ENCODE measurements at regions not wholly inside any gene's neighbourhood (a gene's known extent, or its start where the extent isn't known, plus 50 kb on each side); places are given as distances from the start of the nearest gene placed in this dataset.
"Not testable (repeated sequence)": the region's sequence is repeated elsewhere in the genome, so short reads cannot be mapped to it uniquely, and the experiment has no call there.

DNA sequence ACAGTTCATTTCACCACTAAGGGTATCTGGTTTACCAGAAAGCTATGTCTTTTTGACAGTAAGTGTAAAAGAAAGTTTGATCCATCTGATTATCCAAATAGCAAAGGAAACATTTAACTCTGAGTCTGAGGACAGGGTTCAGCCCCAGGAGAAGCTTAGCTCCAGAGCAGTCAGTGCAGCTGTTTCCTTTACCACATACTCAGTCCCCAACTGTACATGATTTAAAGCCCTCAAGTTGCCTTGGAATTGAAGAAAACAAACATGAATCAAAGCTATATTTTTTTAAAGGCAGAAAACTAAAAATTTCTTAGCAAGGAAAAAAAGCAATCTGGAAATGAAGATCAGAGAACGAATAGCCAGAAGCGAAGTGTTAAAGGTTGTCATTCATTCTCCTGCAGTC is 746.0 kb downstream of the METTL4 start:
- intact Hi-C loops (cut with DNase I), result no loop called here
- DNase-seq (ENCODE audit: low spot score), result no peak

DNA sequence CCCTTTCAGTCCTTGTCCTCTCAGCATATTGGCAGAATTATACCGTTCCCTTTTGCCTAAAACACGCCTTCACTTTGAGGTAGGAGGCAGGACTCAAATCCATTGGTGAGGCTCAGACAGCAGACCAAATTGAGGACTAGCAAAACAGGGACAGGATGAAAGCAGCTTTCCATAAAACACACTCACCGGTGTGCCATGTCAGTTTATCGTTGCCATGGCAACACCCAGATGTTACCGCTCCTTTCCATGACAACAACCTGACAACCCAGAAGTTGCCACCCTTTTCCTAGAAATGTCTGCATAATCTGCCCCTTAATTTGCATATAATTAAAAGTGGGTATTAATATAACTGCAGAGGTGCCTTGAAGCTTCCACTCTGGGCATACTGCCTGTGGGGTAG is 730.4 kb downstream of the METTL4 start:
- no peak for DNase-seq (ENCODE audit: low spot score)
- intact Hi-C loops (cut with DNase I), result no loop called here

DNA sequence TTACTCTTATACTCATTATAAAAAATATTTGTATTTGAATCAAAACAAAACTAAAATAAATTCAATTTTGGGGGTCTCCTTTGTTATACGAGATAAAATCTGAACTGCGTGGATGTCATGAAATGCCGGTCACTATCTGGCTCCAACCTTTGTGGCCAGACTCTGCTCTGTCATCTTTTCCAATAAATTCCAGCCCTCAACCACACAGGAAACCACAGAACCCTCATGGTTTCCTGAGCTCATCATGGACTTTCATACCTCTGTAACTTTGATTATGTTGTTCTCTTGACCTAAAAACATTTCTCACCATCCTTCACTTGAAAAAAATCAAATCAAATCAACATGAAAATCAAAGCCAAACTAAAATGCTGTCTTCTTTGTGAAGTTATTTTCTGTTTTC is 724.7 kb downstream of the METTL4 start:
- intact Hi-C loops (cut with DNase I), result no loop called here
- no peak for DNase-seq (ENCODE audit: low spot score)

GRCh38 chr18:1848716-1849115 is 722.6 kb downstream of the METTL4 start:
- intact Hi-C loops (cut with DNase I), result no loop called here
- DNase-seq (ENCODE audit: low spot score), result no peak

- DNase-seq (ENCODE audit: low spot score), result no peak
- intact Hi-C loops (cut with DNase I), result no loop called here
Observed at GRCh38 chr18:1849386-1849785, 721.9 kb downstream of the METTL4 start.

GRCh38 chr18:1857281-1857680 is 714.0 kb downstream of the METTL4 start:
- DNase-seq (ENCODE audit: low spot score); intact Hi-C loops (cut with DNase I): not testable (repeated sequence)

GRCh38 chr18:1861473-1861872 is 709.8 kb downstream of the METTL4 start:
- intact Hi-C loops (cut with DNase I), result loop anchor here in 1 of 2 donors (5.0 kb wide), 1 partner anchor 1184 kb away; no protein-coding TSS in a partner anchor

DNA sequence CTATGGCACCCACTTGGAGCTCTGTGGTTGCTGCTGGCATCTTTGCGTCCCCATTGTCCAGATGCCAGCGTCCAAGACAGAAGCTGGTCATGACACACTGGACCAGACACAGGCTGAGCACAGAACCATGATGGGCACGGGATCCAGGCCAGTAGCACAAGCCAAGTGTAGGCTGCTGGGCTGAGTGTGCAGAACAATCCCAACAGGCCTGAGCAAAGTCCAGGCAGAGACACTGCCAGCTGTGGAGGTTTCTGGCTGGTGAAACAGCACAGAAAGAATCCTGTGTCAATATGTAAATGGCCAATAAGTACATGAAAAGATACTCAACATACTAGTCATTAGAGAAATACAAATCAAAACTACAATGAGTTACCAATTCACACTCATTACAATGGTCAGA is 705.4 kb downstream of the METTL4 start:
- intact Hi-C loops (cut with DNase I), result no loop called here
- no peak for DNase-seq (ENCODE audit: low spot score)

More at GRCh38 chr18:1861473-1861872, 709.8 kb downstream of the METTL4 start:
- no peak for DNase-seq (ENCODE audit: low spot score)

DNA sequence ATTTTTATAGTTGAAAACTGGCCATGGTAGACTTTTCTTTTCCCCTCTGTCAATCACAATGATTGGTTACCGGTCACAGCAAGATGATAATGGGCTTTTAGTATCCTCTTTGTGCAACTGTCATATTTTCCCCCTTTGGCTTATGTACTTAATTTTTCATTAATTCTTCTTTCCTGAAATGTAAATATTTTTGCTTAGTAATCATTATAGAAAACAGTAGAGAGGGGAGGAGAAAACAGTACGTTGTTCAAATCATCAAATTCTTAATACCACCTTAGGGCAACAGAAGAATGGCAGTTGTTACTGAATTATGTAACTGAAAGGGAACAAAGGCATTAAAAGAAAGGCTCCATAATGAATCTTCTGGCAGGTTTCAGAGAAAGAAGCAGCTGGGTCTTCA is 699.0 kb downstream of the METTL4 start:
- intact Hi-C loops (cut with DNase I), result no loop called here
- DNase-seq (ENCODE audit: low spot score), result no peak

GRCh38 chr18:1875219-1875618 is 696.1 kb downstream of the METTL4 start:
- intact Hi-C loops (cut with DNase I), result no loop called here
- DNase-seq (ENCODE audit: low spot score), result no peak

DNA sequence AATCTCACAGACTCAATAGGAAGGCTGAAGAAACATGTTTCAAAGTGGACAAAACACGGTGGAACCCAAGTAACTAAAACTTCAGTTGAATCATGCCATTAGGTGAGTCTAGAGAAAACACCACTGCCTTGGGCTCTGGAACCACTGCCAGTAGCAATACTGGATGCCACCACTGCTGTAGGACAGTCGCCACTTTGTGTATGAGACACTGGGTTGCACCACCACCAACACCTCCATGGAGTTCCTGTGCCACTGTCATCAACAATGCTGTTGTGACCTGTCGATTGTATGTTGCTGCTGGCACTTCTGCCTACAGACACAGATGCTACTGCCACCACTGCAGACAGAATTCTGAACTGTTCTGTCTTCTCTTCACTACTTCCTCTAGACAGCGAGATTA is 686.7 kb downstream of the METTL4 start:
- intact Hi-C loops (cut with DNase I), result no loop called here

GRCh38 chr18:1891641-1892040 is 679.7 kb downstream of the METTL4 start:
- no peak for DNase-seq (ENCODE audit: low spot score)
- intact Hi-C loops (cut with DNase I), result no loop called here

More for the DNA sequence above, 686.7 kb downstream of the METTL4 start:
- no peak for DNase-seq (ENCODE audit: low spot score)

- intact Hi-C loops (cut with DNase I), result no loop called here
- no peak for DNase-seq (ENCODE audit: low spot score)
Observed at GRCh38 chr18:1892191-1892590, 679.1 kb downstream of the METTL4 start.

DNA sequence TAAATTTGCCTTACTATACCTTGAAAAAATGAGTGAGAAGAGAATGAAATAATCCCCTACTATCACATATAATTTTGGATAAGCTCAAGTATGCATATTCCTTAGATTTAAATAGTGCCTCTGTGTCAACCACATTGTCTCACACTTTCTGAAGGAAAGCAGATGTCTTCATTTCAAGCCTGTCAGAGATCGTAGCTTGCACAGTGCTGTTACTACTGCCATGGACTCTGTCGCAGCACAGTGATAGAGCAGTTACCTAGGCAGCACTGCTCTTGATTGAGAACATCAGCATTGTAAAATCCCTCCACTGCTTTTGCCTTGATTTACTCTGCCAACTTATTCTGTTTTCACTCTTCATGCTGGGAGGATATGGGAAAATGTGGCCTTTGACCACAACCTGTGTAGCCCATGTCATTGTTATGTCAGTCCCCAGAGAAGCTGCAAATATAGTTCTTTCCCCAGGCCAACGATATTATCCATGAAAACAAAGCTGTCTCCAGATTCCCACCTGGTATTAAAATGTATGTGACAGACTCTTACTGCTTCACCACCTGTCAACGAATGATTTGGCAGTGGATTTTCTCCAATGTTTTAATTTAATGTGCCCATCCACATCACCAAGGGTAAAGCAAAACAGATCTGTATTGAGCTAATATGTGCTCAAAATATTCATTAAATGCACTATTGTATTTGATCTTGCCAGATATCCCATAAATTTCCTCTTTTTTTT is 675.7 kb downstream of the METTL4 start:
- no peak for DNase-seq (ENCODE audit: low spot score)
- intact Hi-C loops (cut with DNase I), result no loop called here

- no peak for DNase-seq (ENCODE audit: low spot score)
- intact Hi-C loops (cut with DNase I), result no loop called here
Observed at GRCh38 chr18:1906421-1906820, 664.9 kb downstream of the METTL4 start.

- DNase-seq (ENCODE audit: low spot score), result no peak
- intact Hi-C loops (cut with DNase I), result no loop called here
Observed at GRCh38 chr18:1907470-1908206, 663.7 kb downstream of the METTL4 start.

GRCh38 chr18:1914489-1914888 is 656.8 kb downstream of the METTL4 start:
- intact Hi-C loops (cut with DNase I), result no loop called here
- DNase-seq (ENCODE audit: low spot score), result no peak

DNA sequence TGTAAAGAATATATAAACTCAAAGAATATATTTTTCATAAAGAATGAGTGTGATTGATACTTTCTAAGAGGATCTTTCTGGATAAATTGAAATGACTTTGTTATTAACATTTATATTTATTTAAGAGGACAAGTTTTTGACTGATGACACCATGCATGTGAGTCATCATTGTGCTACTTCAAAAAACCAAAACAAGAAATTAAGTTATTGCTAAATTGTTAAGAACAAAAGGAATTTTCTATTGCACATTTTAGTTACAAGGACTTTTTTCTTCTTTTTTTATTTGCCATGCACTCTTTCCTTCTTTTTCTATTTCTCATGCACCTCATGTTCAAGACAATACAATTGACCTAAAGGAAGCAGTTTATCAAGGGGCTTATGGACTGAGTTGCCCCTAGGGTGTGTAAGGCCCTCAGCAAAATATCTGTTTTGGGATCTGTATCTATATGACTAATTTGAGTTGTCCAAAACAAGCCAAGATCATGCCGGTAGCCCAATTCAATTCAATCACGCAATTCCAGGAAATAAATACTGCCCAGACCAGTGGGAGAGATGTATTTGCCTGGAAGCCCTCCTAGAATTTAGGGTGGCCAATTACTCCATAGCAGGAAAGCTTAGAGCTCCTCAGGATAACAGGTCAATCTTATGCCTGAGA is 654.3 kb downstream of the METTL4 start:
- no peak for DNase-seq (ENCODE audit: low spot score)
- intact Hi-C loops (cut with DNase I), result no loop called here

- DNase-seq (ENCODE audit: low spot score), result no peak
- intact Hi-C loops (cut with DNase I), result no loop called here
Observed at GRCh38 chr18:1917569-1917968, 653.7 kb downstream of the METTL4 start.

DNA sequence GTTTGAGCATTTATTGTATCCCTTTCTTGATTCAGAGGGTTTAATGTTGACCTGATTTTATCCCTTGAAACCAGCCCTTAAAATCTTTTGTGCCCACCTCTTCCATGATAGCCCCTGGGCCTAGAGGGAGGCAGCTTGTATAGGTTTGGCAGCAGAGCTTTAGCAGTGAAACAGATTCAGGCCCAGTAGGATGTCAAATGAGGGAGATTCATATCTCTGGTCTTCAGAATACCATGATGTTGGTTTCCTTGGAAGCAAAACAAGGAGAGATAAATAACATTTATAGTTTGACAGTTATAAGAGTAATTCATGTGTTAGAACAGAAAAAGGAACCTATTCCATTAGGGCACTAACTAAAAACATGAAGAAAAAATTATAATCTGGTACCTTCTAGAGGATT is 649.2 kb downstream of the METTL4 start:
- intact Hi-C loops (cut with DNase I), result no loop called here
- no peak for DNase-seq (ENCODE audit: low spot score)
